Heart left ventricle (tissue), 16 donors: ENCODE measurements at regions not wholly inside any gene's neighbourhood (a gene's known extent, or its start where the extent isn't known, plus 50 kb on each side); places are given as distances from the start of the nearest gene placed in this dataset.

Source experiments
- ATAC-seq, 4 donors: fragments of 200-7000 bp; cut with Tn5 transposase; one replicate each; pipeline ENCODE4 v1.9.1; 2020 to 2022; ENCODE audit warnings: moderate library complexity in 4 of 4, mild to moderate bottlenecking in 3 of 4, moderate number of reproducible peaks in 1 of 4
- DNase-seq, 5 donors: peaks; one replicate each; pipeline ENCODE4 v3.0.0-alpha.2; 2020
- H3K27ac ChIP-seq, 12 donors: fragments of 200-600 bp; sonication (generic) in 4 of 12; one replicate each; pipeline versions ENCODE4 v1.5.0 to v1.8.0; 2016 to 2022; ENCODE audit warnings: mild to moderate bottlenecking in 2 of 12
- H3K27me3 ChIP-seq, 9 donors: fragments of 200-600 bp; sonication (generic) in 2 of 9; one replicate each; pipeline versions ENCODE4 v1.5.1 to v1.8.0; 2016 to 2022; ENCODE audit warnings: mild to moderate bottlenecking in 3 of 9
- H3K36me3 ChIP-seq, 9 donors: fragments of 200-600 bp; sonication (generic) in 2 of 9; one replicate each; pipeline versions ENCODE4 v1.5.0 to v1.8.0; 2018 to 2022; ENCODE audit warnings: mild to moderate bottlenecking in 2 of 9
- H3K4me1 ChIP-seq, 12 donors: fragments of 200-600 bp; sonication (generic) in 4 of 12; one replicate each; pipeline versions ENCODE4 v1.5.0 to v1.8.0; 2016 to 2022; ENCODE audit warnings: mild to moderate bottlenecking in 3 of 12
- H3K4me3 ChIP-seq, 12 donors: fragments of 200-600 bp; sonication (generic) in 4 of 12; one replicate each; pipeline versions ENCODE4 v1.5.0 to v1.8.0; 2017 to 2022; ENCODE audit warnings: mild to moderate bottlenecking in 9 of 12, moderate library complexity in 4 of 12
- H3K9me3 ChIP-seq, 12 donors: fragments of 200-600 bp; sonication (generic) in 4 of 12; one replicate each; pipeline versions ENCODE4 v1.5.0 to v1.8.0; 2016 to 2022; ENCODE audit warnings: mild to moderate bottlenecking in 1 of 12
- CTCF ChIP-seq, 12 donors: fragments of 200-600 bp; sonication (generic) in 4 of 12; IDR thresholded peaks; one replicate each; pipeline versions ENCODE4 v1.5.0 to v1.8.0; 2018 to 2022; ENCODE audit warnings: antibody characterized with exemption in 12 of 12, mild to moderate bottlenecking in 5 of 12
- POLR2A ChIP-seq, 2 donors: fragments of 450-650 bp; IDR thresholded peaks; one replicate each; pipeline ENCODE4 v1.6.1; 2017; ENCODE audit warnings: antibody characterized with exemption in 2 of 2, mild to moderate bottlenecking in 2 of 2, moderate library complexity in 2 of 2
- WGBS, 4 donors: extraction: QIAGEN DNeasy Blood & Tissue Kit in 2 of 4; methylation state at CpG; one replicate each; pipeline versions ENCODE4 v1.1.5 to v1.1.7; 2013 to 2018; 5-methylcytosine and 5-hydroxymethylcytosine counted together
- intact Hi-C, 10 donors: fragments of 100-400 bp; cut with DNase I; formaldehyde crosslinking; loops; one replicate each; pipeline versions ENCODE4 v1.11.1 to v1.14.2; 2022
- donor health status: ischemic (EF 13 %, LVEDD 7.1; RV severe dilation, severe dysfunction).
- donor health status: healthy with polysubstance abuse.
- donor health status: DM: no; HTN: yes; CAD: no.
- donor health status: DM: no; HTN: no; CAD: no.
- donor health status: ischemic (EF 25% LVEDD 6.9; RV normal size, moderate dysfunction).
- donor health status: ischemic (EF 25% LVEDD 5.7; RV mildly dilated, moderate dysfunction).
- donor health status: healthy.
- donor health status: DM: yes; HTN: yes; CAD: no.
- donor health status: ischemic (EF 35%, LVEDD 5.7; RV mildly dilated, moderate dysfunction).
- donor health status: nonischemic (EF 11% LVEDD 7.7; RV severe dilation, severe dysfunction).
- donor health status: DM: yes; HTN: yes; CAD: no.
- donor health status: PGD.
- donor health status: ischemic (EF 29% LVEDD 5.4; RV normal size, mild dysfunction).
- donor health status: nonischemic (EF 23%, LVEDD 6.1; RV moderate dilation, normal function).

GRCh38 chr5:117191251-117191650, 616.6 kb upstream of the SEMA6A start:
- no peak for TF ChIP-seq CTCF (IDR thresholded peaks at IDR 0.05)
- no peak for DNase-seq
- Histone ChIP-seq H3K4me1 (no peaks in the 10 kb centered on the region), H3K4me3 (no peak overlapping the region), H3K27me3 (no peaks in the 10 kb centered on the region), H3K27ac (no peak overlapping the region), H3K9me3 (no peaks in the 10 kb centered on the region), H3K36me3 (no peaks in the 10 kb centered on the region)
- ATAC-seq, result no peak
- 80 to 85% (median 84%) methylated on average over 2 of the region's 2 CpGs for WGBS, 4 donors
- intact Hi-C loops, result no loop called here

GRCh38 chr5:117189784-117190183, 615.2 kb upstream of the SEMA6A start:
- Histone ChIP-seq H3K27me3 (no peaks in the 10 kb centered on the region), H3K4me3 (no peak overlapping the region), H3K4me1 (no peaks in the 10 kb centered on the region), H3K36me3 (no peaks in the 10 kb centered on the region), H3K27ac (no peak overlapping the region), H3K9me3 (no peaks in the 10 kb centered on the region)
- TF ChIP-seq POLR2A (IDR thresholded peaks at IDR 0.05) (no peak), CTCF (IDR thresholded peaks at IDR 0.05) (no peak)
- DNase-seq (no peak), ATAC-seq (no peak)
- intact Hi-C loops, result no loop called here
- WGBS, 4 donors, result 81 to 87% (median 85%) methylated on average over 4 of the region's 4 CpGs

- TF ChIP-seq CTCF (IDR thresholded peaks at IDR 0.05), result no peak
- Histone ChIP-seq H3K27ac (no peak overlapping the region), H3K4me1 (no peaks in the 10 kb centered on the region), H3K27me3 (no peaks in the 10 kb centered on the region), H3K4me3 (no peak overlapping the region), H3K36me3 (no peaks in the 10 kb centered on the region), H3K9me3 (no peaks in the 10 kb centered on the region)
- DNase-seq (no peak), ATAC-seq (no peak)
- intact Hi-C loops, result no loop called here
- 42 to 62% (median 48%) methylated on average over 1 of the region's 1 CpG for WGBS, 4 donors
These were observed 613.6 kb upstream of the SEMA6A start for GRCh38 chr5:117188211-117188610.

- ATAC-seq (no peak), DNase-seq (no peak)
- Histone ChIP-seq H3K36me3 (no peaks in the 10 kb centered on the region), H3K27ac (no peak overlapping the region), H3K9me3 (no peaks in the 10 kb centered on the region), H3K4me1 (no peaks in the 10 kb centered on the region), H3K27me3 (no peaks in the 10 kb centered on the region), H3K4me3 (no peak overlapping the region)
- no peak for TF ChIP-seq POLR2A (IDR thresholded peaks at IDR 0.05)
- TF ChIP-seq CTCF (IDR thresholded peaks at IDR 0.05), result no peak
- intact Hi-C loops, result no loop called here
- WGBS, 4 donors, result 85 to 89% (median 87%) methylated on average over 3 of the region's 3 CpGs
These were observed 612.1 kb upstream of the SEMA6A start for GRCh38 chr5:117186751-117187150.
